GM12878 (cell line): ENCODE measurements at regions not wholly inside any gene's neighbourhood (a gene's known extent, or its start where the extent isn't known, plus 50 kb on each side); places are given as distances from the start of the nearest gene placed in this dataset.

Source experiments
- ATAC-seq: fragments of 200-7000 bp; cut with Tn5 transposase; 3 replicates; pipeline ENCODE4 v1.9.1; 2020; ENCODE audit warnings: mild to moderate bottlenecking, moderate library complexity
- BruUV-seq: library from RNA; stranded (reverse); fragments of 400-500 nt; replicated peaks from 2 replicates; lab custom pipeline; 2021; lab: Mats Ljungman, UMichigan
- CTCF ChIA-PET: fragments of 300-600 bp; sonication (Branson Sonifier 250); formaldehyde crosslinking; extraction: SDS; loops from one replicate; lab custom pipeline; 2021; ENCODE audit warnings: inconsistent platforms; lab: Yijun Ruan, JAX
- POLR2A ChIA-PET: fragments of 350-600 bp; formaldehyde crosslinking; extraction: SDS; loops from one replicate; lab custom pipeline; 2021; ENCODE audit warnings: inconsistent platforms; lab: Charles Lee
- RAD21 ChIA-PET: fragments of 300-600 bp; sonication (Branson Sonifier 250); formaldehyde crosslinking; loops from one replicate; lab custom pipeline; 2023; ENCODE audit warnings: antibody characterized with exemption; ENCODE audit not compliant: unreplicated experiment; lab: Charles Lee
- SMC1A ChIA-PET: fragments of 300-600 bp; sonication (Branson Sonifier 250); formaldehyde crosslinking; loops from one replicate; lab custom pipeline; 2023; ENCODE audit not compliant: unreplicated experiment, uncharacterized antibody; lab: Charles Lee
- DNase-seq: peaks from one replicate; pipeline ENCODE4 v3.0.0-alpha.2; 2011; ENCODE audit warnings: low read depth, low spot score
- FAIRE-seq: peaks from 3 replicates; lab custom pipeline; 2011; peaks lifted over from hg19 to GRCh38; lab: Jason Lieb, UNC
- H2AFZ ChIP-seq: 2 replicates; pipeline ENCODE4 v1.6.0; 2011; ENCODE audit warnings: low read depth, low read length, control low read depth; ENCODE audit not compliant: control insufficient read depth
- H3K27ac ChIP-seq: 2 replicates; pipeline ENCODE4 v1.5.1; 2011; ENCODE audit warnings: control low read depth; ENCODE audit not compliant: control insufficient read depth, insufficient read depth
- H3K27me3 ChIP-seq, 2 experiments: replicated peaks in 1 of 2; 2 replicates each; pipeline versions ENCODE4 v1.6.0 to v1.6.1; 2011; ENCODE audit warnings: low read length in 1 of 2; ENCODE audit not compliant: control insufficient read depth in 2 of 2, insufficient read depth in 2 of 2
- H3K36me3 ChIP-seq, 2 experiments: 2 replicates each; pipeline ENCODE4 v1.5.1; 2011; ENCODE audit warnings: low read length in 1 of 2; ENCODE audit not compliant: control insufficient read depth in 2 of 2, insufficient read depth in 2 of 2
- H3K4me1 ChIP-seq: 2 replicates; pipeline ENCODE4 v1.6.1; 2011; ENCODE audit warnings: mild to moderate bottlenecking, low read length, moderate library complexity, mixed read lengths; ENCODE audit not compliant: control insufficient read depth, insufficient read depth
- H3K4me2 ChIP-seq: 2 replicates; pipeline ENCODE4 v1.6.0; 2011; ENCODE audit warnings: control low read depth; ENCODE audit not compliant: control insufficient read depth, insufficient read depth
- H3K4me3 ChIP-seq: fragments of 200-600 bp; sonication (generic); 2 replicates; pipeline ENCODE4 v1.5.1; 2016
- H3K79me2 ChIP-seq: 2 replicates; pipeline ENCODE4 v1.6.0; 2011; ENCODE audit warnings: low read length; ENCODE audit not compliant: control insufficient read depth, insufficient read depth
- H3K9ac ChIP-seq: 2 replicates; pipeline ENCODE4 v1.8.0; 2011; ENCODE audit warnings: low read length, control low read depth, mixed read lengths; ENCODE audit not compliant: control insufficient read depth, insufficient read depth
- H3K9me3 ChIP-seq: replicated peaks from 3 replicates; pipeline ENCODE4 v1.5.1; 2011; ENCODE audit warnings: mild to moderate bottlenecking, low read length; ENCODE audit not compliant: control insufficient read depth, insufficient read depth
- H4K20me1 ChIP-seq: 2 replicates; pipeline ENCODE4 v1.6.0; 2011; ENCODE audit not compliant: control insufficient read depth, insufficient read depth
- ATF3 ChIP-seq: IDR thresholded peaks from 2 replicates; pipeline ENCODE4 v1.6.1; 2011; ENCODE audit warnings: low read depth, mild to moderate bottlenecking, low read length, moderate library complexity, borderline replicate concordance; ENCODE audit errors: extremely low read depth
- CUX1 ChIP-seq: IDR thresholded peaks from 2 replicates; pipeline ENCODE4 v1.6.1; 2012; ENCODE audit warnings: improper control_type of control experiment, low read depth, low read length; ENCODE audit not compliant: insufficient replicate concordance
- E4F1 ChIP-seq: fragments of 450-650 bp; IDR thresholded peaks from 2 replicates; pipeline ENCODE4 v1.6.1; 2018; ENCODE audit warnings: borderline replicate concordance, mild to moderate bottlenecking; ENCODE audit not compliant: partially characterized antibody
- HDAC6 ChIP-seq: fragments of 200-600 bp; sonication (generic); IDR thresholded peaks from one replicate; pipeline ENCODE4 v1.8.0; 2017; ENCODE audit warnings: antibody characterized with exemption; ENCODE audit not compliant: unreplicated experiment
- MTA3 ChIP-seq: IDR thresholded peaks from 2 replicates; pipeline ENCODE4 v1.6.1; 2012; ENCODE audit warnings: low read length, inconsistent platforms, borderline replicate concordance
- PML ChIP-seq: IDR thresholded peaks from 2 replicates; pipeline ENCODE4 v1.6.1; 2012; ENCODE audit warnings: low read length, inconsistent platforms
- RAD21 ChIP-seq: IDR thresholded peaks from 2 replicates; pipeline ENCODE4 v1.6.1; 2011; ENCODE audit warnings: mild to moderate bottlenecking, low read depth, low read length, moderate library complexity; ENCODE audit not compliant: insufficient read depth
- USF2 ChIP-seq: IDR thresholded peaks from 2 replicates; pipeline ENCODE4 v1.6.1; 2011; ENCODE audit warnings: low read depth, low read length, improper control_type of control experiment, borderline replicate concordance
- ZBTB40 ChIP-seq: fragments of 450-650 bp; IDR thresholded peaks from 2 replicates; pipeline ENCODE4 v1.6.1; 2016; ENCODE audit warnings: mild to moderate bottlenecking, moderate library complexity, borderline replicate concordance
- WGBS: methylation state at CpG from one replicate; pipeline ENCODE4 v1.1.6; 2016; ENCODE audit warnings: low lambda C conversion rate; ENCODE audit not compliant: insufficient replicate concordance, insufficient coverage; ENCODE audit errors: missing lambda C conversion rate; 5-methylcytosine and 5-hydroxymethylcytosine counted together
- in situ Hi-C: fragments of 300-500 bp; cut with MboI; formaldehyde crosslinking; loops from 9 replicates; pipeline ENCODE4 v1.14.3; 2018; ENCODE audit warnings: mixed read lengths
- intact Hi-C: fragments of 100-400 bp; cut with micrococcal nuclease; formaldehyde crosslinking; loops from one replicate; pipeline ENCODE4 v1.14.2; 2022; ENCODE audit not compliant: unreplicated experiment

GRCh38 chr10:44830022-44830421 lies 81.1 kb upstream of the TMEM72 start (continued):
- no peak for TF ChIP-seq USF2
- TF ChIP-seq CUX1, result no peak

GRCh38 chr10:44831581-44831980 lies 79.6 kb upstream of the TMEM72 start:
- no peak overlapping the region for H3K4me2 ChIP-seq
- ChIA-PET SMC1A (no interaction called here), RAD21 (no interaction called here), POLR2A (no interaction called here), CTCF (no interaction called here)
- no peaks in the 10 kb centered on the region for H3K9me3 ChIP-seq
- DNase-seq (no peak), FAIRE-seq (no peak), ATAC-seq (no peak)
- H3K79me2 ChIP-seq, result no peaks in the 10 kb centered on the region
- no peak overlapping the region for H3K4me3 ChIP-seq
- no peaks in the 10 kb centered on the region for H3K36me3 ChIP-seq
- no peaks in the 10 kb centered on the region for H4K20me1 ChIP-seq
- H3K4me1 ChIP-seq, result no peaks in the 10 kb centered on the region
- no peak overlapping the region for H3K9ac ChIP-seq
- BruUV-seq, result no TSS peak
- in situ Hi-C loops, result no loop called here
- no peak overlapping the region for H2AFZ ChIP-seq
- intact Hi-C loops, result no loop called here
- WGBS, result 5% methylated on average over 4 of the region's 4 CpGs
- H3K27me3 ChIP-seq, result 0 out of 4 replicates have a peak, but pooled peaks cover 0 to 2% of the 10 kb centered on the region in 2 experiments
- no peak overlapping the region for H3K27ac ChIP-seq
- TF ChIP-seq ATF3, result no peak
- no peak for TF ChIP-seq RAD21
- no peak for TF ChIP-seq MTA3
- no peak for TF ChIP-seq E4F1
- no peak for TF ChIP-seq PML
- no peak for TF ChIP-seq HDAC6
- TF ChIP-seq ZBTB40, result no peak
